B cell (primary cell): ENCODE measurements at regions not wholly inside any gene's neighbourhood (a gene's known extent, or its start where the extent isn't known, plus 50 kb on each side); places are given as distances from the start of the nearest gene placed in this dataset.

Experiments used
- ATAC-seq: fragments of 200-7000 bp; cut with Tn5 transposase; one replicate; pipeline ENCODE4 v1.10.0; 2021; ENCODE audit warnings: low read depth, mild to moderate bottlenecking, moderate number of reproducible peaks, moderate library complexity
- CTCF ChIA-PET: fragments of 350-600 bp; sonication (Branson Sonifier 250); formaldehyde crosslinking; loops from one replicate; lab custom pipeline; 2021; ENCODE audit warnings: antibody characterized with exemption, inconsistent platforms; lab: Charles Lee
- POLR2A ChIA-PET: fragments of 350-600 bp; sonication (Branson Sonifier 250); formaldehyde crosslinking; loops from one replicate; lab custom pipeline; 2021; ENCODE audit warnings: antibody characterized with exemption; lab: Charles Lee
- DNase-seq: peaks from one replicate; pipeline ENCODE4 v3.0.0; 2013
- H2AFZ ChIP-seq: 2 replicates; pipeline ENCODE4 v1.6.1; 2012; ENCODE audit warnings: mild to moderate bottlenecking, low read depth, low read length; ENCODE audit not compliant: insufficient read depth, poor library complexity, severe bottlenecking
- H3K27ac ChIP-seq, 2 donors: 1 replicate in 1 of 2; 2 replicates in 1 of 2; pipeline ENCODE4 v1.5.1; 2012 to 2013; ENCODE audit warnings: low read length in 2 of 2, mild to moderate bottlenecking in 2 of 2, moderate library complexity in 1 of 2
- H3K27me3 ChIP-seq, 4 experiments: fragments of 200-600 bp in 1 of 4; sonication (generic) in 1 of 4; replicated peaks in 1 of 4; 1 replicate in 2 of 4; 2 replicates in 2 of 4; pipeline versions ENCODE4 v1.6.1 to v1.7.0; 2013 to 2016; ENCODE audit warnings: low read length in 3 of 4, mild to moderate bottlenecking in 2 of 4, mixed read lengths in 1 of 4, moderate library complexity in 1 of 4; ENCODE audit not compliant: insufficient read depth in 4 of 4, control insufficient read depth in 3 of 4; ENCODE audit errors: control extremely low read depth in 1 of 4
- H3K36me3 ChIP-seq, 2 experiments: replicated peaks in 1 of 2; 1 replicate in 1 of 2; 2 replicates in 1 of 2; pipeline versions ENCODE4 v1.6.1 to v1.7.1; 2013; ENCODE audit warnings: low read length in 1 of 2; ENCODE audit not compliant: insufficient read depth in 2 of 2, control insufficient read depth in 1 of 2; ENCODE audit errors: control extremely low read depth in 1 of 2, extremely low read depth in 1 of 2
- H3K4me1 ChIP-seq, 2 donors: fragments of 200-600 bp in 1 of 2; sonication (generic) in 1 of 2; 1 replicate in 1 of 2; 2 replicates in 1 of 2; pipeline versions ENCODE4 v1.5.1 to v1.6.1; 2013 to 2017; ENCODE audit warnings: low read length in 2 of 2; ENCODE audit not compliant: control insufficient read depth in 2 of 2, insufficient read depth in 2 of 2
- H3K4me2 ChIP-seq: replicated peaks from 2 replicates; pipeline ENCODE3; 2012; ENCODE audit warnings: mild to moderate bottlenecking, low read depth, low read length; ENCODE audit not compliant: poor library complexity, severe bottlenecking
- H3K4me3 ChIP-seq, 5 experiments: fragments of 200-600 bp in 1 of 5; sonication (generic) in 1 of 5; 1 replicate in 3 of 5; 2 replicates in 2 of 5; pipeline versions ENCODE4 v1.5.1 to v1.7.0; 2011 to 2016; ENCODE audit warnings: low read length in 4 of 5, mild to moderate bottlenecking in 4 of 5, low read depth in 2 of 5, control low read depth in 1 of 5, moderate library complexity in 1 of 5; ENCODE audit not compliant: insufficient read depth in 1 of 5; ENCODE audit errors: control extremely low read depth in 1 of 5, extremely low read depth in 1 of 5
- H3K79me2 ChIP-seq: fragments of 200-600 bp; sonication (generic); one replicate; pipeline ENCODE4 v1.6.0; 2016; ENCODE audit warnings: low read length; ENCODE audit not compliant: control insufficient read depth, insufficient read depth
- H3K9ac ChIP-seq: fragments of 200-600 bp; sonication (generic); 2 replicates; pipeline ENCODE4 v1.6.1; 2017; ENCODE audit warnings: mild to moderate bottlenecking, low read length, moderate library complexity
- H3K9me3 ChIP-seq, 3 donors: one replicate each; pipeline versions ENCODE4 v1.6.1 to v1.7.1; 2013; ENCODE audit warnings: low read length in 2 of 3; ENCODE audit not compliant: control insufficient read depth in 2 of 3, insufficient read depth in 1 of 3; ENCODE audit errors: control extremely low read depth in 1 of 3
- H4K20me1 ChIP-seq: 2 replicates; pipeline ENCODE4 v1.6.0; 2012; ENCODE audit warnings: mild to moderate bottlenecking, low read length; ENCODE audit not compliant: insufficient read depth, control insufficient read depth, poor library complexity, severe bottlenecking
- H3K27ac Mint-ChIP-seq: one replicate; pipeline ENCODE4 v1.8.0; 2021; ENCODE audit warnings: mixed read lengths
- H3K27me3 Mint-ChIP-seq: one replicate; pipeline ENCODE4 v1.8.0; 2021; ENCODE audit warnings: mixed read lengths
- H3K4me1 Mint-ChIP-seq: one replicate; pipeline ENCODE4 v1.8.0; 2021; ENCODE audit warnings: mixed read lengths
- H3K4me3 Mint-ChIP-seq: one replicate; pipeline ENCODE4 v1.8.0; 2021; ENCODE audit warnings: mixed read lengths
- H3K9me3 Mint-ChIP-seq: one replicate; pipeline ENCODE4 v1.8.0; 2022; ENCODE audit warnings: mixed read lengths; ENCODE audit not compliant: insufficient read depth
- CTCF ChIP-seq: fragments of 200-600 bp; IDR thresholded peaks from one replicate; pipeline ENCODE4 v1.8.0; 2022; ENCODE audit warnings: antibody characterized with exemption, mild to moderate bottlenecking
- EZH2 ChIP-seq: IDR thresholded peaks from 2 replicates; pipeline ENCODE4 v1.6.1; 2012; ENCODE audit warnings: borderline replicate concordance, low read depth, mild to moderate bottlenecking, moderate library complexity, low read length; ENCODE audit not compliant: insufficient read depth, poor library complexity, severe bottlenecking
- WGBS: methylation state at CpG from one replicate; pipeline ENCODE4 v1.1.5; 2013; ENCODE audit warnings: missing lambda C conversion rate; ENCODE audit not compliant: insufficient coverage; 5-methylcytosine and 5-hydroxymethylcytosine counted together
- intact Hi-C: fragments of 100-400 bp; cut with micrococcal nuclease; formaldehyde crosslinking; loops from one replicate; pipeline ENCODE4 v1.10.0; 2022

- DNase-seq, result no peak
- no peak for TF ChIP-seq EZH2
- no peak for TF ChIP-seq CTCF
- Histone ChIP-seq H3K79me2 (no peaks in the 10 kb centered on the region), H3K4me2 (no peak overlapping the region), H3K27ac (no peak overlapping the region), H2AFZ (no peak overlapping the region), H3K9ac (no peak overlapping the region), H3K4me1 (no peaks in the 10 kb centered on the region), H3K9me3 (no peaks in the 10 kb centered on the region), H3K36me3 (no peaks in the 10 kb centered on the region), H3K27me3 (peaks cover 0 to 9% (median 2%) of the 10 kb centered on the region in 4 experiments), H4K20me1 (no peaks in the 10 kb centered on the region), H3K4me3 (no peak overlapping the region)
- WGBS, result 100% methylated on average over 1 of the region's 11 CpGs
- intact Hi-C loops, result no loop called here
- Mint-ChIP-seq H3K27me3 (peaks cover 25% of the 10 kb centered on the region), H3K9me3 (peaks cover 2% of the 10 kb centered on the region), H3K4me3 (no peak overlapping the region), H3K4me1 (no peaks in the 10 kb centered on the region), H3K27ac (no peak overlapping the region)
- ChIA-PET CTCF (no interaction called here), POLR2A (no interaction called here)
- ATAC-seq, result no peak
Measured at GRCh38 chr12:112716099-112717093, 75.2 kb upstream of the RPH3A start.

GRCh38 chr12:112728864-112729263 is 62.7 kb upstream of the RPH3A start:
- Histone ChIP-seq H3K9me3 (no peaks in the 10 kb centered on the region), H4K20me1 (no peaks in the 10 kb centered on the region), H3K27ac (no peak overlapping the region), H2AFZ (no peak overlapping the region), H3K4me1 (no peaks in the 10 kb centered on the region), H3K9ac (no peak overlapping the region), H3K27me3 (peaks cover 0 to 8% (median 0%) of the 10 kb centered on the region in 4 experiments), H3K4me2 (no peak overlapping the region), H3K36me3 (no peaks in the 10 kb centered on the region), H3K79me2 (no peaks in the 10 kb centered on the region), H3K4me3 (no peak overlapping the region)
- TF ChIP-seq EZH2, result no peak
- H3K27ac Mint-ChIP-seq, result no peak overlapping the region
- WGBS, result 89% methylated on average over 3 of the region's 3 CpGs
- intact Hi-C loops, result no loop called here
- POLR2A ChIA-PET, result no interaction called here
- DNase-seq, result no peak
- peaks cover 33% of the 10 kb centered on the region for H3K27me3 Mint-ChIP-seq
- CTCF ChIA-PET, result no interaction called here
- ATAC-seq, result no peak
- H3K9me3 Mint-ChIP-seq, result no peaks in the 10 kb centered on the region
- no peaks in the 10 kb centered on the region for H3K4me1 Mint-ChIP-seq
- H3K4me3 Mint-ChIP-seq, result no peak overlapping the region
